SK-N-SH (cell line): ENCODE measurements at regions not wholly inside any gene's neighbourhood (a gene's known extent, or its start where the extent isn't known, plus 50 kb on each side); places are given as distances from the start of the nearest gene placed in this dataset.

Source experiments
- EP300 ChIP-seq, 2 experiments: IDR thresholded peaks; 2 replicates each; pipeline versions ENCODE4 v1.4.0 to v1.6.1; 2012; ENCODE audit warnings: borderline replicate concordance in 1 of 2, low read depth in 1 of 2, low read length in 1 of 2
- EZH2phosphoT487 ChIP-seq: fragments of 200-600 bp; sonication (generic); IDR thresholded peaks from 2 replicates; pipeline ENCODE4 v1.6.1; 2017; ENCODE audit warnings: low read depth, mixed run types, mild to moderate bottlenecking, antibody characterized with exemption, moderate library complexity, borderline replicate concordance
- FOSL2 ChIP-seq: IDR thresholded peaks from 2 replicates; pipeline ENCODE4 v1.4.0; 2012; ENCODE audit warnings: low read depth, mild to moderate bottlenecking, moderate library complexity, borderline replicate concordance
- JUND ChIP-seq: IDR thresholded peaks from 2 replicates; pipeline ENCODE4 v1.4.0; 2012
- MAX ChIP-seq: IDR thresholded peaks from 2 replicates; pipeline ENCODE4 v1.4.0; 2012; ENCODE audit warnings: low read depth
- MEF2A ChIP-seq: IDR thresholded peaks from 2 replicates; pipeline ENCODE4 v1.4.0; 2012; ENCODE audit warnings: low read depth, borderline replicate concordance
- NRF1 ChIP-seq: IDR thresholded peaks from 2 replicates; pipeline ENCODE4 v1.6.1; 2012; ENCODE audit warnings: low read depth, mild to moderate bottlenecking, low read length
- RFX5 ChIP-seq: IDR thresholded peaks from 2 replicates; pipeline ENCODE4 v1.6.1; 2012; ENCODE audit warnings: mild to moderate bottlenecking, improper control_type of control experiment, low read length
- SMC3 ChIP-seq: IDR thresholded peaks from 2 replicates; pipeline ENCODE4 v1.6.1; 2012; ENCODE audit warnings: low read depth, low read length, improper control_type of control experiment
- TAF1 ChIP-seq: IDR thresholded peaks from 2 replicates; pipeline ENCODE4 v1.6.1; 2012; ENCODE audit warnings: low read depth, mild to moderate bottlenecking, low read length, moderate library complexity, borderline replicate concordance
- TF ChIP-seq, protein P1 (sequence below): fragments of 200-600 bp; sonication (generic); IDR thresholded peaks from 2 replicates; pipeline ENCODE4 v1.6.1; 2017; ENCODE audit warnings: antibody characterized with exemption, mild to moderate bottlenecking, moderate library complexity

- TF ChIP-seq TAF1: no peak
- TF ChIP-seq EZH2phosphoT487: no peak
- TF ChIP-seq, protein P1, sequence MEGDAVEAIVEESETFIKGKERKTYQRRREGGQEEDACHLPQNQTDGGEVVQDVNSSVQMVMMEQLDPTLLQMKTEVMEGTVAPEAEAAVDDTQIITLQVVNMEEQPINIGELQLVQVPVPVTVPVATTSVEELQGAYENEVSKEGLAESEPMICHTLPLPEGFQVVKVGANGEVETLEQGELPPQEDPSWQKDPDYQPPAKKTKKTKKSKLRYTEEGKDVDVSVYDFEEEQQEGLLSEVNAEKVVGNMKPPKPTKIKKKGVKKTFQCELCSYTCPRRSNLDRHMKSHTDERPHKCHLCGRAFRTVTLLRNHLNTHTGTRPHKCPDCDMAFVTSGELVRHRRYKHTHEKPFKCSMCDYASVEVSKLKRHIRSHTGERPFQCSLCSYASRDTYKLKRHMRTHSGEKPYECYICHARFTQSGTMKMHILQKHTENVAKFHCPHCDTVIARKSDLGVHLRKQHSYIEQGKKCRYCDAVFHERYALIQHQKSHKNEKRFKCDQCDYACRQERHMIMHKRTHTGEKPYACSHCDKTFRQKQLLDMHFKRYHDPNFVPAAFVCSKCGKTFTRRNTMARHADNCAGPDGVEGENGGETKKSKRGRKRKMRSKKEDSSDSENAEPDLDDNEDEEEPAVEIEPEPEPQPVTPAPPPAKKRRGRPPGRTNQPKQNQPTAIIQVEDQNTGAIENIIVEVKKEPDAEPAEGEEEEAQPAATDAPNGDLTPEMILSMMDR: no peak
- no peak for TF ChIP-seq NRF1
- TF ChIP-seq MEF2A: no peak
- TF ChIP-seq FOSL2: no peak
- TF ChIP-seq MAX: no peak
- no peak for TF ChIP-seq SMC3
- TF ChIP-seq RFX5: no peak
- TF ChIP-seq JUND: no peak
- TF ChIP-seq EP300 (IDR thresholded peaks at IDR 0.05; ENCODE audit: borderline replicate concordance in 1 of 2, low read depth in 1 of 2, low read length in 1 of 2): no peak
Measured at GRCh38 chr11:37557990-37558389, 960.0 kb upstream of the RAG2 start.
